ENCODE measurements at regions not wholly inside any gene's neighbourhood (a gene's known extent, or its start where the extent isn't known, plus 50 kb on each side); places are given as distances from the start of the nearest gene placed in this dataset.

DNA sequence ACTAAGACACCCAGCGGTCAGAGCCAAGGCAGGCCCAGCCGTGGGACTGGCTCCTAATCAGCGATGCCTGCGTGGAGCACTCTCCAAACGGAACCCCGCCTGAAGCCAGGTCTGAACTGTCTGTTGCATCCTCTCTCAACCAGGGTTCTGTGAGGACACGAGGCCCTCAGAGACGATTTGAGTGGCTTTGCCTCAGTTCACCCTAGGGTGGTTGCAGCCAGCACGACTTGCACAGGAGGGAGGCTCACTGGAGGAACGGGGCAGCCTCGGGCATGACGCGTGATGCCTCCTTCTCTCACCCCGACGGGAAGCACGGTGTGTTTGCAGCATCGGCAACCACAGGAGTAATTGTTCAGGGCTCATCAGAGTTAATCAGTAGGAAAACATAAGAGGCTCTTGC, 336.4 kb downstream of the EIPR1 start:
- TF ChIP-seq CTCF (conservative IDR thresholded peaks at IDR 0.05; ENCODE audit: low read length) (no peak), EZH2phosphoT487 (IDR thresholded peaks at IDR 0.05; ENCODE audit: borderline replicate concordance, low read depth, low read length) (no peak)
